ENCODE measurements at regions not wholly inside any gene's neighbourhood (a gene's known extent, or its start where the extent isn't known, plus 50 kb on each side); places are given as distances from the start of the nearest gene placed in this dataset.

- Histone ChIP-seq H4K20me1 (ENCODE audit: insufficient read depth) (no peaks in the 10 kb centered on the region), H3K79me2 (ENCODE audit: low read depth) (no peaks in the 10 kb centered on the region), H3K4me2 (no peak overlapping the region), H3K27me3 (ENCODE audit: insufficient read depth, low read depth) (no peaks in the 10 kb centered on the region), H3K36me3 (ENCODE audit: low read depth) (no peaks in the 10 kb centered on the region), H3K4me3 (no peak overlapping the region), H3K27ac (no peak overlapping the region), H2AFZ (no peak overlapping the region), H3F3A (ENCODE audit: insufficient read depth, low read depth) (no peaks in the 10 kb centered on the region), H3K9me3 (ENCODE audit: insufficient read depth, low read depth) (no peaks in the 10 kb centered on the region), H3K9me2 (ENCODE audit: insufficient read depth) (no peaks in the 10 kb centered on the region), H3K4me1 (replicated peaks; ENCODE audit: insufficient read depth) (no peaks in the 10 kb centered on the region)
- no TSS peak for BruUV-seq (replicated peaks)
- no peak for TF ChIP-seq CTCF (conservative IDR thresholded peaks at IDR 0.05)
- TF ChIP-seq EZH2 (IDR thresholded peaks at IDR 0.05; ENCODE audit: low read depth): no peak
- intact Hi-C loops (cut with micrococcal nuclease; ENCODE audit: unreplicated experiment): no loop called here
- DNase-seq: no peak
- ChIA-PET CTCF (no interaction called here), POLR2A (ENCODE audit: unreplicated experiment) (no interaction called here)
Observed at GRCh38 chrX:6930307-6930849, 217.1 kb upstream of the STS start.

- TF ChIP-seq CTCF (conservative IDR thresholded peaks at IDR 0.05) (no peak), EZH2 (IDR thresholded peaks at IDR 0.05; ENCODE audit: low read depth) (no peak)
- Histone ChIP-seq H3K27ac (no peak overlapping the region), H4K20me1 (ENCODE audit: insufficient read depth) (no peaks in the 10 kb centered on the region), H3K36me3 (ENCODE audit: low read depth) (no peaks in the 10 kb centered on the region), H3F3A (ENCODE audit: insufficient read depth, low read depth) (no peaks in the 10 kb centered on the region), H3K4me3 (no peak overlapping the region), H3K9me2 (ENCODE audit: insufficient read depth) (no peaks in the 10 kb centered on the region), H3K4me1 (replicated peaks; ENCODE audit: insufficient read depth) (no peaks in the 10 kb centered on the region), H3K4me2 (no peak overlapping the region), H3K9me3 (ENCODE audit: insufficient read depth, low read depth) (no peaks in the 10 kb centered on the region), H3K79me2 (ENCODE audit: low read depth) (no peaks in the 10 kb centered on the region), H3K27me3 (ENCODE audit: insufficient read depth, low read depth) (no peaks in the 10 kb centered on the region), H2AFZ (no peak overlapping the region)
- POLR2A ChIA-PET (ENCODE audit: unreplicated experiment): no interaction called here
- CTCF ChIA-PET: no interaction called here
- DNase-seq: no peak
- BruUV-seq (replicated peaks): no TSS peak
- intact Hi-C loops (cut with micrococcal nuclease; ENCODE audit: unreplicated experiment): no loop called here
Observed at GRCh38 chrX:6924443-6925077, 223.0 kb upstream of the STS start.

GRCh38 chrX:6917666-6918065, 229.8 kb upstream of the STS start:
- CTCF ChIA-PET: no interaction called here
- H3F3A ChIP-seq (ENCODE audit: insufficient read depth, low read depth): no peaks in the 10 kb centered on the region

More at GRCh38 chrX:6917666-6918065, 229.8 kb upstream of the STS start:
- no peak overlapping the region for H2AFZ ChIP-seq
- H3K4me1 ChIP-seq (replicated peaks; ENCODE audit: insufficient read depth): no peaks in the 10 kb centered on the region
- no peaks in the 10 kb centered on the region for H3K79me2 ChIP-seq (ENCODE audit: low read depth)
- intact Hi-C loops (cut with micrococcal nuclease; ENCODE audit: unreplicated experiment): no loop called here
- H3K9me2 ChIP-seq (ENCODE audit: insufficient read depth): no peaks in the 10 kb centered on the region
- BruUV-seq (replicated peaks): no TSS peak
- H3K4me2 ChIP-seq: no peak overlapping the region
- no peak overlapping the region for H3K4me3 ChIP-seq
- no peaks in the 10 kb centered on the region for H3K36me3 ChIP-seq (ENCODE audit: low read depth)
- POLR2A ChIA-PET (ENCODE audit: unreplicated experiment): no interaction called here
- no peaks in the 10 kb centered on the region for H3K27me3 ChIP-seq (ENCODE audit: insufficient read depth, low read depth)
- no peaks in the 10 kb centered on the region for H4K20me1 ChIP-seq (ENCODE audit: insufficient read depth)
- TF ChIP-seq CTCF (conservative IDR thresholded peaks at IDR 0.05): no peak
- no peak for TF ChIP-seq EZH2 (IDR thresholded peaks at IDR 0.05; ENCODE audit: low read depth)
- H3K9me3 ChIP-seq (ENCODE audit: insufficient read depth, low read depth): no peaks in the 10 kb centered on the region
- no peak overlapping the region for H3K27ac ChIP-seq
- DNase-seq: no peak
